GM12865 (cell line): ENCODE measurements at regions not wholly inside any gene's neighbourhood (a gene's known extent, or its start where the extent isn't known, plus 50 kb on each side); places are given as distances from the start of the nearest gene placed in this dataset.
A peak's percentile ranks its signal among the peaks of the same experiment; 100 is the strongest.

Source experiments
- DNase-seq: peaks from one replicate; pipeline ENCODE4 v3.0.0; 2010; ENCODE audit warnings: low read depth
- H3K4me3 ChIP-seq: 2 replicates; pipeline ENCODE4 v1.5.1; 2011; ENCODE audit warnings: mild to moderate bottlenecking, low read depth, low read length, control low read depth
- TF ChIP-seq, protein P1 (sequence below): IDR thresholded peaks from 2 replicates; pipeline ENCODE4 v1.5.1; 2011; ENCODE audit warnings: low read length, control low read depth, low read depth, inconsistent platforms; ENCODE audit not compliant: insufficient read depth; ENCODE audit errors: missing control alignments

DNA sequence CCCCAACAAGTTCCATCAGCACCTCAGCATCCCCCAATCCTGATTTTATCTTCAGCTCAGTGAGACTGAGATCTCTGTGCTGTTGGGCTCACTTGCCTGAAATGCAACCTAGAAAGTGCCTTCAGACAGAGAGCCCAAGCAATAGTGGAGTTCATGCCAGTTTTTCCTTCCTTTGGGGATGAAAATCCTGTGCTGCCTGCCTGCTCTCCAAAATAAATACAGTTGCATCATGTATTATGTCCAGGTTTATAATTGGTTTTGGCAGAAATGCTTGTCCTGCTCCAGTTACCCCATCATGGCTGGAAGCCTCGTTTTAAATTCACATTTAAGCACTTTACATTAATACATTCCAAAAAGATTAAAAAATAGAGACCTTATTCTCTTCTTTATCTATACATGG, 1865.5 kb upstream of the TENM3 start:
- no peak for DNase-seq
- TF ChIP-seq, protein P1, sequence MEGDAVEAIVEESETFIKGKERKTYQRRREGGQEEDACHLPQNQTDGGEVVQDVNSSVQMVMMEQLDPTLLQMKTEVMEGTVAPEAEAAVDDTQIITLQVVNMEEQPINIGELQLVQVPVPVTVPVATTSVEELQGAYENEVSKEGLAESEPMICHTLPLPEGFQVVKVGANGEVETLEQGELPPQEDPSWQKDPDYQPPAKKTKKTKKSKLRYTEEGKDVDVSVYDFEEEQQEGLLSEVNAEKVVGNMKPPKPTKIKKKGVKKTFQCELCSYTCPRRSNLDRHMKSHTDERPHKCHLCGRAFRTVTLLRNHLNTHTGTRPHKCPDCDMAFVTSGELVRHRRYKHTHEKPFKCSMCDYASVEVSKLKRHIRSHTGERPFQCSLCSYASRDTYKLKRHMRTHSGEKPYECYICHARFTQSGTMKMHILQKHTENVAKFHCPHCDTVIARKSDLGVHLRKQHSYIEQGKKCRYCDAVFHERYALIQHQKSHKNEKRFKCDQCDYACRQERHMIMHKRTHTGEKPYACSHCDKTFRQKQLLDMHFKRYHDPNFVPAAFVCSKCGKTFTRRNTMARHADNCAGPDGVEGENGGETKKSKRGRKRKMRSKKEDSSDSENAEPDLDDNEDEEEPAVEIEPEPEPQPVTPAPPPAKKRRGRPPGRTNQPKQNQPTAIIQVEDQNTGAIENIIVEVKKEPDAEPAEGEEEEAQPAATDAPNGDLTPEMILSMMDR, result no peak

DNA sequence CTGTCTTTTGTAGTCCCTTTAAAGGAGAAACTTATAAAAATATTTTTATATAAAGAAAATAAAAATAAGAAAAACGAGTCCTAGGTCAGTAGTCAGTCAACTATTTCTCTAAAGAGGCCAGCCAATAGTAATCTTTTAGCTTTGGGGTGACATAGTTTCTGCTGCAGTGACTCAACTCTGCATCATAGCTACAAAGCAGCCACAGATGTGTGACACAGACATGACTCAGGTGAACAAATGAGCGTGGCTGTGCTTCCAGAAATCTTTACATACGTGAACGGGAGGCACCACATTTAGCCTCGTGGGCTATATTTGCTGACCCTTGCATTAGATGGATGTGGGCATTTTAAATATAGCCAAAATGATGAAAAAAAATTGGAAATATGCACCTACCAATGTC, 1862.5 kb upstream of the TENM3 start:
- TF ChIP-seq, protein P1, result no peak
- no peak overlapping the region for H3K4me3 ChIP-seq
- no peak for DNase-seq

More for the DNA sequence above, 1865.5 kb upstream of the TENM3 start:
- no peak overlapping the region for H3K4me3 ChIP-seq

DNA sequence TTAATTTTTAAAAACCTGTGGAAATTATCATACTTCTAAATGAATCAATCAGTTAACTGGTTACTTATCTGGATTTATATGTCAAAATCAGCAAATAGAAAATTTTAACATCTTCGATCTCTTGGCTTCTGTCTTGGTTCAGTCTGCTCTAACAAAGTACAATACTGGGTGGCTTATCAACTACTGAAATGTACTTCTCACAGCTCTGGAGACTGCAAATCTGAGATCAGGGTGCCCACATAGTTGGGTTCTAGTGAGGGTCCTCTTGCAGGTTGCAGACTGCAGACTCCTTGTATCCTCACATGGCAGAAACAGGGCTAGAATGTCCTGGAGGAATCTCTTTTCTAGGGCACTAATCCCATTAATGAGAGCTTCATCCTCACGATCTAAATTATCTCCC, 1851.6 kb upstream of the TENM3 start:
- no peak overlapping the region for H3K4me3 ChIP-seq
- TF ChIP-seq, protein P1, result no peak
- no peak for DNase-seq

DNA sequence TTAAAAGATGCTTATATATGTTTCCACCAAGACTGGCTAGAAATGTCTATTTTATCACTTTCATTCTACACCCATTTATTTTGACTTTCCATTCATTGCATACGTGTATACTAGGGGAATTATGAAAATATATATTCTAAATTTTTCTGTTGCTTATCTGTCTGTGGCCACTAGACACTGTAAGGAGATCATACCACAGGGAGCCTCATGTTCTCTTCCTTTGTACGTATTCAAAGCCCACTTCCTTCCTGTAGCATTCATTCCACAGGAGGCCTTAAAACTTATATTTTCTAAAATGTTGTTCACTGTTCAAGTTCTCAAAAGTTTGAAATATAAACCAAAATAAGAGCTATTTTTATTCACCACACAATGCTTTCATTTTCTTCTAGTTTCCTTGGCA, 1848.9 kb upstream of the TENM3 start:
- H3K4me3 ChIP-seq, result peak overlapping the region; percentile 27
- TF ChIP-seq, protein P1, result no peak
- DNase-seq, result peak; percentile 22

DNA sequence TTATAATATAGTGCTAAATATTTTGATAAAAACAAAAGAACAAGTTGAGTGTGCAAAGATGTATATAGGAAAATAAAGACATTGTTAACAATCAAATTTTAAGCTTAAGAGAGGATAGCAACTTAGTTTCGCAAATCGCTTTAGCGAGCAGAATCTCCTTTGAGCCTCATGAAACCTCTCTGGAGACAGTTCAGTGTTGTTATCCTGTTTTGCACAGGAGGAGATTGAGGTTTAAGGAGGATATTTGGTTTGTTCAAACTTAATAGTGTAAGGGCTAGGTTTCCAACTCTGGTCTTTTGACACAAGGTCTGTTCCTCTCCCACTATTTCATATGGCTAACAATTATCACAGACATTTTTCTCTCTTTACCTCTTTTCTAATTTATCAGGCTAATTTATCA, 1848.5 kb upstream of the TENM3 start:
- TF ChIP-seq, protein P1, result no peak
- peak overlapping the region; percentile 27 for H3K4me3 ChIP-seq
- DNase-seq, result no peak

DNA sequence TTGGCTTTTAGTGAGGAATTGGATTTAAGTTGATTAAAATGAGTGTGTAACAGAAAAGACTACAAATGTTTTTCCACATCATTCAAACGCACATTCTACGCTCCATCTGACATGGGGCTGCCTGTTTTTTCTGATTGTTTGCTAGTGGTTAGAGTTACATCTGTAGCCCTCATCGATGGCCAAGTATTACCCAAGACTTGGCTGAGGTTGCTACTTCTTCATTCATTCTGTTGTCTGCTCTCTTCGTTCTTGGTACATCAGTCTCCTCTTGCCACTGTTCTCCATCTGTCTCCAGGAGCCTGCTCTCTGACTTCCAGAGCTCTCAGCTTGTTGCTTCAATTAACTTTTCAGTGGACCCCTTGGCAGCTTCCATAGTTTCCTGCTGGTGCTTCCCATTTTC, 1844.6 kb upstream of the TENM3 start:
- DNase-seq, result no peak
- H3K4me3 ChIP-seq, result no peak overlapping the region
- TF ChIP-seq, protein P1, result no peak

DNA sequence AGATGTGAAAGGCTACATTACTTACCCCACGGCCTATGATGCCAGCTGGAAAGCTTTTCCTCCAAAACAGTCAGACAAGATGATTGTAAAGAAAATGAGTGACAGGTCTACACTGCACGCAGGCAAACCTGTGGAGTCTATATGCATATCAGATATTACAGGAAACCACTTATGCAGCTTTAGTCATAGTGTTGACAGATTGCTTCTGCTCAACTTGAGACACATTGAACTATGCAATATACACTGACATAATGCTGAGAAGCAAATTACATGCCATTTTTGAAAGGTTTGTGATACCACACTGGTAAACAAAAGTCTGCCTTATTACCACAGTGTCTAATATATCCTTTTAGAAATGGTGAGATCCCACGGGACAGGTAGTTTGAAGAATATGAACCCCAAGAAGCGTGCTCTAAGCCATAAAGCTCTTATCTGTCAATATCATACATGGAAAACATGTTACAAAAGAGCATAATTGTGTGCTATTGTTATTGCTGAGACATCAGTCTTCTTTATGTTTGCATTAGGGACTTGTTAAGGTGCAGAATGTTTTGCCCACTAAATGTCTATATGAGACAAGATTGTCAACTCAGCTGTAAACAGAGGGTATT, 1835.8 kb upstream of the TENM3 start:
- H3K4me3 ChIP-seq, result no peak overlapping the region
- peak; percentile 20 for DNase-seq
- TF ChIP-seq, protein P1, result no peak
